IMR-90 (cell line): ENCODE measurements at regions not wholly inside any gene's neighbourhood (a gene's known extent, or its start where the extent isn't known, plus 50 kb on each side); places are given as distances from the start of the nearest gene placed in this dataset.

ENCODE experiments used
- ATAC-seq: fragments of 200-7000 bp; cut with Tn5 transposase; 2 replicates; pipeline ENCODE4 v1.9.1; 2020; ENCODE audit warnings: low read depth, mild to moderate bottlenecking, moderate library complexity
- BruUV-seq: library from RNA; stranded (reverse); fragments of 400-500 nt; replicated peaks from 2 replicates; lab custom pipeline; 2021; lab: Mats Ljungman, UMichigan
- CTCF ChIA-PET: fragments of 300-600 bp; formaldehyde crosslinking; extraction: SDS; loops from one replicate; lab custom pipeline; 2021; ENCODE audit warnings: antibody characterized with exemption; lab: Yijun Ruan, JAX
- POLR2A ChIA-PET: fragments of 300-600 bp; sonication (Branson Sonifier 250); formaldehyde crosslinking; loops from one replicate; lab custom pipeline; 2022; ENCODE audit warnings: antibody characterized with exemption; ENCODE audit not compliant: unreplicated experiment; lab: Charles Lee
- DNase-seq: peaks from one replicate; pipeline ENCODE4 v3.0.0; 2013
- H2AFZ ChIP-seq: replicated peaks from 2 replicates; pipeline ENCODE3; 2013; ENCODE audit warnings: low read length, mild to moderate bottlenecking; ENCODE audit not compliant: poor library complexity
- H2AK5ac ChIP-seq: 2 replicates; pipeline ENCODE4 v1.6.1; 2013; ENCODE audit warnings: low read depth, low read length, inconsistent platforms
- H2AK9ac ChIP-seq: replicated peaks from 2 replicates; pipeline ENCODE3; 2013; ENCODE audit warnings: mild to moderate bottlenecking, low read depth, low read length, moderate library complexity; ENCODE audit not compliant: poor library complexity
- H2BK120ac ChIP-seq: 2 replicates; pipeline ENCODE4 v1.6.1; 2013; ENCODE audit warnings: low read depth, low read length, inconsistent platforms
- H2BK15ac ChIP-seq: 3 replicates; pipeline ENCODE4 v1.6.1; 2013; ENCODE audit warnings: low read depth, low read length, inconsistent platforms
- H2BK20ac ChIP-seq: 2 replicates; pipeline ENCODE4 v1.6.1; 2013; ENCODE audit warnings: low read depth, mild to moderate bottlenecking, inconsistent platforms, low read length, moderate library complexity
- H2BK5ac ChIP-seq: 2 replicates; pipeline ENCODE4 v1.6.1; 2013; ENCODE audit warnings: mild to moderate bottlenecking, low read depth, low read length, inconsistent platforms; ENCODE audit not compliant: poor library complexity, severe bottlenecking
- H3K14ac ChIP-seq: replicated peaks from 2 replicates; pipeline ENCODE4 v1.6.1; 2013; ENCODE audit warnings: low read depth, low read length, inconsistent platforms
- H3K18ac ChIP-seq: 2 replicates; pipeline ENCODE4 v1.6.1; 2013; ENCODE audit warnings: low read depth, low read length, control low read depth
- H3K23ac ChIP-seq: 2 replicates; pipeline ENCODE4 v1.6.1; 2013; ENCODE audit warnings: low read depth, low read length, inconsistent platforms
- H3K27ac ChIP-seq: 2 replicates; pipeline ENCODE4 v1.5.1; 2013; ENCODE audit warnings: mild to moderate bottlenecking, control low read depth, low read length; ENCODE audit not compliant: insufficient read depth
- H3K27me3 ChIP-seq: 2 replicates; pipeline ENCODE4 v1.6.1; 2013; ENCODE audit warnings: low read length; ENCODE audit not compliant: control insufficient read depth, insufficient read depth
- H3K36me3 ChIP-seq: 2 replicates; pipeline ENCODE4 v1.6.1; 2013; ENCODE audit warnings: low read length, mixed read lengths; ENCODE audit not compliant: control insufficient read depth, insufficient read depth
- H3K4ac ChIP-seq: 2 replicates; pipeline ENCODE4 v1.6.1; 2013; ENCODE audit warnings: low read depth, low read length, inconsistent platforms
- H3K4me1 ChIP-seq: 2 replicates; pipeline ENCODE4 v1.6.1; 2013; ENCODE audit warnings: low read length, mixed read lengths; ENCODE audit not compliant: control insufficient read depth, insufficient read depth
- H3K4me2 ChIP-seq: 2 replicates; pipeline ENCODE4 v1.6.1; 2013; ENCODE audit warnings: low read depth, mild to moderate bottlenecking, control low read depth, low read length, moderate library complexity
- H3K4me3 ChIP-seq: 2 replicates; pipeline ENCODE4 v1.5.1; 2013; ENCODE audit warnings: low read depth, mild to moderate bottlenecking, control low read depth, low read length, moderate library complexity; ENCODE audit not compliant: insufficient read depth
- H3K56ac ChIP-seq: 2 replicates; pipeline ENCODE4 v1.6.1; 2013; ENCODE audit warnings: low read length, inconsistent platforms; ENCODE audit not compliant: insufficient read depth; ENCODE audit errors: extremely low read depth
- H3K79me1 ChIP-seq, 2 experiments: 2 replicates each; pipeline ENCODE4 v1.6.1; 2013; ENCODE audit warnings: low read length in 2 of 2, inconsistent platforms in 1 of 2, low read depth in 1 of 2
- H3K9ac ChIP-seq: 2 replicates; pipeline ENCODE4 v1.6.1; 2013; ENCODE audit warnings: low read depth, low read length, control low read depth
- H3K9me1 ChIP-seq: 2 replicates; pipeline ENCODE4 v1.6.1; 2013; ENCODE audit warnings: low read length, inconsistent platforms; ENCODE audit not compliant: insufficient read depth
- H3K9me3 ChIP-seq: 2 replicates; pipeline ENCODE4 v1.6.1; 2013; ENCODE audit warnings: low read length; ENCODE audit not compliant: control insufficient read depth, insufficient read depth
- H4K20me1 ChIP-seq: 2 replicates; pipeline ENCODE4 v1.6.1; 2013; ENCODE audit warnings: low read length, inconsistent platforms; ENCODE audit not compliant: insufficient read depth
- H4K5ac ChIP-seq: 2 replicates; pipeline ENCODE4 v1.6.1; 2013; ENCODE audit warnings: mild to moderate bottlenecking, low read depth, low read length, control low read depth
- H4K8ac ChIP-seq, 2 experiments: 2 replicates each; pipeline ENCODE4 v1.6.1; 2013; ENCODE audit warnings: low read depth in 2 of 2, low read length in 2 of 2, control low read depth in 1 of 2, inconsistent platforms in 1 of 2
- H4K91ac ChIP-seq: 2 replicates; pipeline ENCODE4 v1.6.1; 2013; ENCODE audit warnings: low read depth, low read length, inconsistent platforms; ENCODE audit not compliant: insufficient read depth
- BHLHE40 ChIP-seq: fragments of 150-350 bp; IDR thresholded peaks from 2 replicates; pipeline ENCODE4 v1.6.1; 2016; ENCODE audit warnings: mild to moderate bottlenecking, low read depth, low read length
- CEBPB ChIP-seq: IDR thresholded peaks from 2 replicates; pipeline ENCODE4 v1.6.1; 2012; ENCODE audit warnings: low read depth, low read length, improper control_type of control experiment
- CHD1 ChIP-seq: IDR thresholded peaks from 2 replicates; pipeline ENCODE4 v1.6.1; 2012; ENCODE audit warnings: low read depth, low read length, improper control_type of control experiment
- CTCF ChIP-seq: conservative IDR thresholded peaks from 2 replicates; pipeline ENCODE4 v1.5.1; 2012; ENCODE audit warnings: mild to moderate bottlenecking, low read depth, low read length, improper control_type of control experiment
- ELK1 ChIP-seq: fragments of 150-350 bp; IDR thresholded peaks from 2 replicates; pipeline ENCODE4 v1.6.1; 2016; ENCODE audit warnings: low read depth, mild to moderate bottlenecking, low read length, moderate library complexity, borderline replicate concordance
- FOS ChIP-seq: fragments of 150-350 bp; IDR thresholded peaks from 2 replicates; pipeline ENCODE4 v1.6.1; 2016; ENCODE audit warnings: low read depth, low read length
- MAFK ChIP-seq: IDR thresholded peaks from 2 replicates; pipeline ENCODE4 v1.6.1; 2012; ENCODE audit warnings: low read depth, low read length, improper control_type of control experiment
- MAZ ChIP-seq: IDR thresholded peaks from 2 replicates; pipeline ENCODE4 v1.6.1; 2012; ENCODE audit warnings: low read depth, mild to moderate bottlenecking, low read length, improper control_type of control experiment, moderate library complexity, borderline replicate concordance
- MXI1 ChIP-seq: IDR thresholded peaks from 2 replicates; pipeline ENCODE4 v1.6.1; 2012; ENCODE audit warnings: low read depth, mild to moderate bottlenecking, low read length, moderate library complexity, borderline replicate concordance
- NFE2L2 ChIP-seq: fragments of 150-350 bp; IDR thresholded peaks from 2 replicates; pipeline ENCODE4 v1.6.1; 2016; ENCODE audit warnings: low read depth, mild to moderate bottlenecking, low read length
- POLR2A ChIP-seq: IDR thresholded peaks from 2 replicates; pipeline ENCODE4 v1.6.1; 2012; ENCODE audit warnings: mild to moderate bottlenecking, low read depth, low read length
- RAD21 ChIP-seq: IDR thresholded peaks from 2 replicates; pipeline ENCODE4 v1.6.1; 2012; ENCODE audit warnings: low read length, improper control_type of control experiment
- RCOR1 ChIP-seq: IDR thresholded peaks from 2 replicates; pipeline ENCODE4 v1.6.1; 2012; ENCODE audit warnings: mild to moderate bottlenecking, low read length, improper control_type of control experiment; ENCODE audit not compliant: insufficient replicate concordance
- RFX5 ChIP-seq: IDR thresholded peaks from 2 replicates; pipeline ENCODE4 v1.8.0; 2012; ENCODE audit warnings: low read depth, mild to moderate bottlenecking, low read length, moderate library complexity
- SMC3 ChIP-seq: fragments of 150-350 bp; IDR thresholded peaks from 2 replicates; pipeline ENCODE4 v1.6.1; 2016; ENCODE audit warnings: low read depth, mild to moderate bottlenecking, antibody characterized with exemption, low read length, moderate library complexity
- WGBS, 2 experiments: methylation state at CpG; one replicate each; pipeline versions ENCODE4 v1.1.5 to v1.1.7; 2013; ENCODE audit warnings: missing lambda C conversion rate in 2 of 2; ENCODE audit not compliant: insufficient read length in 1 of 2; ENCODE audit errors: extremely low coverage in 2 of 2; 5-methylcytosine and 5-hydroxymethylcytosine counted together
- dilution Hi-C: fragments of 300-500 bp; cut with HindIII; formaldehyde crosslinking; loops from one replicate; pipeline ENCODE4 v1.14.3; 2018; ENCODE audit warnings: low sequenced_read_pairs; ENCODE audit not compliant: unreplicated experiment
- in situ Hi-C: fragments of 300-500 bp; cut with MboI; formaldehyde crosslinking; loops from 3 replicates; pipeline ENCODE4 v1.14.3; 2019; ENCODE audit warnings: low sequenced_read_pairs, inconsistent platforms, mixed read lengths
- intact Hi-C: fragments of 100-400 bp; cut with micrococcal nuclease; formaldehyde crosslinking; loops from 2 replicates; pipeline ENCODE4 v1.10.0; 2022
- TF ChIP-seq, protein P1 (sequence below): fragments of 150-350 bp; IDR thresholded peaks from 2 replicates; pipeline ENCODE4 v1.6.1; 2017; ENCODE audit warnings: mild to moderate bottlenecking, antibody characterized with exemption, low read length, low read depth

DNA sequence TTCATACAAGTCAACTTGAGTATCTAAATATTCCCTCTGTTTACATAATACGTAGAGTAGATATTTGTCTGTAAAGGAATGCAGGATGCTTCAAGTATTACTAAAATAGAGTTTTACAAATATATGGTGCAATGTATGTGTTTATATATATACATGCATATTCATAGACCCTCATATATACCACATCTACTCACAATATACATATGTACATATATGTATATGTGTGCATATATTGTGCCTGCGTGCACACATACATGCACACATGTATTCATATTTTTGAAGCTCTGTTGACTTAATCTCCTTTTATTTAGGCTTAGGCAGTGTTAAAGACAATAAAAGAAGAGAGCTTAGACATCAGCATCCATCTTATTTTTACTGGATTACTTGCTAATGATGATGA is 616.6 kb upstream of the GOT2 start:
- dilution Hi-C loops: no loop called here
- in situ Hi-C loops: no loop called here

More for the DNA sequence above, 616.6 kb upstream of the GOT2 start:
- H4K20me1 ChIP-seq: no peaks in the 10 kb centered on the region
- no peak overlapping the region for H4K91ac ChIP-seq
- no peak overlapping the region for H4K5ac ChIP-seq
- ATAC-seq (no peak), DNase-seq (no peak)
- no peak overlapping the region for H2AK5ac ChIP-seq
- no peak overlapping the region for H3K23ac ChIP-seq
- H4K8ac ChIP-seq: no peak overlapping the region
- H3K79me1 ChIP-seq: no peaks in the 10 kb centered on the region
- no peak overlapping the region for H2BK5ac ChIP-seq
- no peak overlapping the region for H3K27ac ChIP-seq
- no peak overlapping the region for H3K4me2 ChIP-seq
- H2AK9ac ChIP-seq: no peak overlapping the region
- H3K14ac ChIP-seq: no peak overlapping the region
- no peak overlapping the region for H2BK15ac ChIP-seq
- H3K27me3 ChIP-seq: no peaks in the 10 kb centered on the region
- intact Hi-C loops: no loop called here
- no peak overlapping the region for H3K9ac ChIP-seq
- no peak overlapping the region for H3K4ac ChIP-seq
- no peak overlapping the region for H2BK120ac ChIP-seq
- no TSS peak for BruUV-seq
- no peak overlapping the region for H3K4me3 ChIP-seq
- no peaks in the 10 kb centered on the region for H3K9me1 ChIP-seq
- peaks cover 2% of the 10 kb centered on the region; the same call in 1 of the 2 replicates for H3K9me3 ChIP-seq
- CTCF ChIA-PET: interaction anchor here (1.3 kb wide), 1 partner anchor 10 kb away, joined by 4 read pairs; no protein-coding TSS in a partner anchor
- TF ChIP-seq MAZ: no peak
- no peak for TF ChIP-seq CHD1
- no peak for TF ChIP-seq MXI1
- TF ChIP-seq SMC3: no peak
- no peak for TF ChIP-seq ELK1
- no peak for TF ChIP-seq MAFK
- TF ChIP-seq POLR2A: no peak
- no peak for TF ChIP-seq RCOR1
- TF ChIP-seq, protein P1, sequence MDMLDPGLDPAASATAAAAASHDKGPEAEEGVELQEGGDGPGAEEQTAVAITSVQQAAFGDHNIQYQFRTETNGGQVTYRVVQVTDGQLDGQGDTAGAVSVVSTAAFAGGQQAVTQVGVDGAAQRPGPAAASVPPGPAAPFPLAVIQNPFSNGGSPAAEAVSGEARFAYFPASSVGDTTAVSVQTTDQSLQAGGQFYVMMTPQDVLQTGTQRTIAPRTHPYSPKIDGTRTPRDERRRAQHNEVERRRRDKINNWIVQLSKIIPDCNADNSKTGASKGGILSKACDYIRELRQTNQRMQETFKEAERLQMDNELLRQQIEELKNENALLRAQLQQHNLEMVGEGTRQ: no peak
- TF ChIP-seq BHLHE40: no peak
- TF ChIP-seq CEBPB: no peak
- TF ChIP-seq RFX5: no peak
- TF ChIP-seq RAD21: no peak
- TF ChIP-seq NFE2L2: no peak
- no peak for TF ChIP-seq CTCF
- no peak for TF ChIP-seq FOS
- H3K36me3 ChIP-seq: no peaks in the 10 kb centered on the region
- POLR2A ChIA-PET: no interaction called here
- no CpG with 5 or more reads among the region's 2 CpGs for WGBS, 2 experiments
- no peak overlapping the region for H2BK20ac ChIP-seq
- H3K4me1 ChIP-seq: no peaks in the 10 kb centered on the region
- no peak overlapping the region for H2AFZ ChIP-seq
- H3K56ac ChIP-seq: no peak overlapping the region
- no peak overlapping the region for H3K18ac ChIP-seq
